Right lobe of liver (tissue), 6 donors: ENCODE measurements at regions not wholly inside any gene's neighbourhood (a gene's known extent, or its start where the extent isn't known, plus 50 kb on each side); places are given as distances from the start of the nearest gene placed in this dataset.
A peak's percentile ranks its signal among the peaks of the same experiment; 100 is the strongest.

Source experiments
- ATAC-seq, 4 donors: fragments of 200-7000 bp; cut with Tn5 transposase; one replicate each; pipeline ENCODE4 v1.9.1; 2020; ENCODE audit warnings: mild to moderate bottlenecking in 4 of 4, moderate library complexity in 4 of 4
- DNase-seq, 3 donors: peaks; one replicate each; pipeline ENCODE4 v3.0.0-alpha.2; 2020
- H3K27ac ChIP-seq, 3 donors: fragments of 200-600 bp; one replicate each; pipeline ENCODE4 v1.8.0; 2022
- H3K27me3 ChIP-seq, 2 donors: fragments of 200-600 bp; one replicate each; pipeline ENCODE4 v1.8.0; 2022
- H3K36me3 ChIP-seq, 4 donors: fragments of 200-600 bp; sonication (generic) in 1 of 4; one replicate each; pipeline versions ENCODE4 v1.5.1 to v1.8.0; 2017 to 2022; ENCODE audit warnings: control low read depth in 1 of 4
- H3K4me1 ChIP-seq, 4 donors: fragments of 200-600 bp; sonication (generic) in 1 of 4; one replicate each; pipeline versions ENCODE4 v1.5.1 to v1.8.0; 2017 to 2022; ENCODE audit warnings: control low read depth in 1 of 4
- H3K4me3 ChIP-seq, 3 donors: fragments of 200-600 bp; one replicate each; pipeline ENCODE4 v1.8.0; 2022
- H3K9me3 ChIP-seq, 4 donors: fragments of 200-600 bp; sonication (generic) in 1 of 4; one replicate each; pipeline versions ENCODE4 v1.5.1 to v1.8.0; 2017 to 2022; ENCODE audit warnings: control low read depth in 1 of 4
- CTCF ChIP-seq, 4 donors: fragments of 200-600 bp in 3 of 4; fragments of 450-650 bp in 1 of 4; IDR thresholded peaks; one replicate each; pipeline versions ENCODE4 v1.5.1 to v1.8.0; 2016 to 2022; ENCODE audit warnings: antibody characterized with exemption in 4 of 4, mild to moderate bottlenecking in 2 of 4
- POLR2A ChIP-seq: fragments of 450-650 bp; IDR thresholded peaks from one replicate; pipeline ENCODE4 v1.6.1; 2017; ENCODE audit warnings: antibody characterized with exemption, mild to moderate bottlenecking
- WGBS: methylation state at CpG from one replicate; pipeline ENCODE4 v1.1.6; 2018; ENCODE audit warnings: low coverage, low lambda C conversion rate; ENCODE audit not compliant: insufficient coverage; ENCODE audit errors: missing lambda C conversion rate; 5-methylcytosine and 5-hydroxymethylcytosine counted together
- intact Hi-C, 2 donors: fragments of 100-400 bp; cut with DNase I; formaldehyde crosslinking; loops; one replicate each; pipeline versions ENCODE4 v1.11.2 to v1.14.1; 2022
- donor health status: DM: no; HTN: yes; CAD: no.
- donor health status: DM: no; HTN: no; CAD: no.
- donor health status: DM: no; HTN: no; CAD: no.
- donor health status: DM: no; HTN: yes; CAD: no.
- donor health status: DM: no; HTN: yes; CAD: no.

DNA sequence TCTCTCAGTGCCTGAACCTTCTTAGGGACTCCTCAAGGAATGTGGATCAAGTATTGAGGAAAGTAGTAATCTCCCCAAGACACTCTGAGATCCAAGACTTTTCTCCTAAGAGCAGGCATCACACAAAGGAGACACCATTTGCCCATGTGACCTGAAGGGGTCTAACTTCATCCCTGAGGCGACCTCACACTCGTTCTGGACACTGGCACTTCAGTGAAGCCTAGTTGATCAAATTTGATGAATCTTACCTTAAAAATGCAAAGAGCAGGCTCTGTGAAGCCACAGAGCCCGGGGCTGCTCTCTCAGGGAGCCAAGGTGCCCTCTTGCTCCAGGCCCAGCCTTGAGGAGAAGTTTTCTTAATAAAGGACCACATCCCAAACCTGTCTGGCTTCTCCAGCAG is 64.3 kb downstream of the SCN11A start:
- intact Hi-C loops = no loop called here
- no peaks in the 10 kb centered on the region for H3K9me3 ChIP-seq
- H3K36me3 ChIP-seq = no peaks in the 10 kb centered on the region
- TF ChIP-seq CTCF (IDR thresholded peaks at IDR 0.05) (no peak), POLR2A (no peak)
- H3K4me1 ChIP-seq = no peaks in the 10 kb centered on the region
- 61% methylated on average over 3 of the region's 3 CpGs for whole genome bisulfite sequencing
- H3K27me3 ChIP-seq = no peaks in the 10 kb centered on the region
- H3K27ac ChIP-seq = no peak overlapping the region
- DNase-seq (no peak), ATAC-seq (no peak)
- H3K4me3 ChIP-seq = no peak overlapping the region

DNA sequence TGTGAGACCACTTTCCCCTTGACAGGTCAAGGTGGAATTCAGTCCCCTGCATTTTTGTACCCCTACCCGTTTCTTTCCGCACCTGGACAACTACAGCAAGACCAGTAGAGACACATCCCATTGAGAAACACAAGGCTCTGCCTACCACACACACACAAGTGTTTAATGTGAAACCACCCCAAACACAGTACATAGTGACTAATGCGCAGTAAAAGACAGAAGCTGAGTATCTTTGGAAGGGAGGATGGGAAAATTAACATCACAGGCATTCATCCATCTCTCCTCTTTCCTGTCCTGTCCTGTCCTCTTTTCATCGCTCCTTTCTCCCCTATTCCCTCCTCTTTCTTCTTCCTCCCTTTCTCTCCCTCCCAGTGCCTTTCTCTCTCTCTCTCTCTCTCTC is 64.8 kb downstream of the SCN11A start:
- Histone ChIP-seq H3K27me3 (no peaks in the 10 kb centered on the region), H3K4me3 (no peak overlapping the region), H3K9me3 (no peaks in the 10 kb centered on the region), H3K36me3 (no peaks in the 10 kb centered on the region), H3K4me1 (no peaks in the 10 kb centered on the region), H3K27ac (no peak overlapping the region)
- ATAC-seq (no peak), DNase-seq (no peak)
- WGBS = 60% methylated on average over 4 of the region's 4 CpGs
- TF ChIP-seq POLR2A = no peak
- TF ChIP-seq CTCF (IDR thresholded peaks at IDR 0.05) = no peak
- intact Hi-C loops = no loop called here

DNA sequence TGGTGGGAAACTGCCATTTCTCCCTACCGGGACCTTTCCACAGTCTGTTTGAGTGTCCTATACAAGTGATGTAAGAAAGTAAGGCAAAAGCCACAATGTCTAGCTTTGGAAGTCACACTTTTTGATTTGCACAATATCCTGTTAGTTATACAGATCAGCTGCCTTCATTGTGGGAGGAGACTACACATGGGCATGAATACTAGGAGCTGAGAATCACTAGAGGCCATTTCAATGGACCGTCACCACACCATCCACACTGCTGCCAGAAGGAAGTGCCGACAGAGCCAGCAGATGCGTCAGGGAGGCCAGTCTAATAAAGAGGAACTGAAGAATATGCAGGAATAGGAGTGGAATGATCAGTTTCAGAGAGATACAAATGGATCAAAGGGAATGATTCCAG is 65.8 kb downstream of the SCN11A start:
- 61% methylated on average over 3 of the region's 4 CpGs for WGBS
- Histone ChIP-seq H3K4me1 (no peaks in the 10 kb centered on the region), H3K36me3 (no peaks in the 10 kb centered on the region), H3K4me3 (no peak overlapping the region), H3K9me3 (no peaks in the 10 kb centered on the region), H3K27ac (no peak overlapping the region), H3K27me3 (no peaks in the 10 kb centered on the region)
- intact Hi-C loops = no loop called here
- DNase-seq (no peak), ATAC-seq (peak in 1 of 4 donors; percentile 18)
- no peak for TF ChIP-seq POLR2A
- TF ChIP-seq CTCF (IDR thresholded peaks at IDR 0.05) = no peak

- Histone ChIP-seq H3K4me3 (no peak overlapping the region), H3K9me3 (no peaks in the 10 kb centered on the region), H3K4me1 (no peaks in the 10 kb centered on the region), H3K36me3 (no peaks in the 10 kb centered on the region), H3K27ac (no peak overlapping the region), H3K27me3 (no peaks in the 10 kb centered on the region)
- no peak for DNase-seq
- no peak for ATAC-seq
- TF ChIP-seq POLR2A (no peak), CTCF (IDR thresholded peaks at IDR 0.05) (no peak)
- intact Hi-C loops = no loop called here
Observed at GRCh38 chr3:38985581-38985980, 66.2 kb downstream of the SCN11A start.

- WGBS = 75% methylated on average over 4 of the region's 7 CpGs
- DNase-seq = no peak
- no peak overlapping the region for H3K4me3 ChIP-seq
- H3K27ac ChIP-seq = no peak overlapping the region
- no peaks in the 10 kb centered on the region for H3K27me3 ChIP-seq
- TF ChIP-seq POLR2A = no peak
- no peak for TF ChIP-seq CTCF (IDR thresholded peaks at IDR 0.05)
- no peak for ATAC-seq
- H3K4me1 ChIP-seq = no peaks in the 10 kb centered on the region
- H3K36me3 ChIP-seq = no peaks in the 10 kb centered on the region
- H3K9me3 ChIP-seq = no peaks in the 10 kb centered on the region
- intact Hi-C loops = no loop called here
Observed at GRCh38 chr3:38984731-38985130, 67.0 kb downstream of the SCN11A start.
